Ovary (tissue), 3 donors: ENCODE measurements at regions not wholly inside any gene's neighbourhood (a gene's known extent, or its start where the extent isn't known, plus 50 kb on each side); places are given as distances from the start of the nearest gene placed in this dataset.

ENCODE experiments used
- CTCF ChIP-seq, 3 donors: fragments of 450-650 bp in 2 of 3; fragments of 200-600 bp in 1 of 3; IDR thresholded peaks; one replicate each; pipeline versions ENCODE4 v1.5.1 to v1.8.0; 2016 to 2022; ENCODE audit warnings: antibody characterized with exemption in 3 of 3, mild to moderate bottlenecking in 1 of 3
- EP300 ChIP-seq: sonication (generic); formaldehyde crosslinking; IDR thresholded peaks from one replicate; pipeline ENCODE4 v1.6.1; 2017; ENCODE audit warnings: antibody characterized with exemption
- POLR2A ChIP-seq: fragments of 450-650 bp; IDR thresholded peaks from one replicate; pipeline ENCODE4 v1.6.1; 2017; ENCODE audit warnings: antibody characterized with exemption, mild to moderate bottlenecking, moderate library complexity
- donor health status: DM: no; HTN: no; CAD: no.

- TF ChIP-seq CTCF (IDR thresholded peaks at IDR 0.05) (no peak), POLR2A (no peak), EP300 (no peak)
These were observed 206.9 kb downstream of the WDR11 start for GRCh38 chr10:121058082-121058481.
